ENCODE measurements at regions not wholly inside any gene's neighbourhood (a gene's known extent, or its start where the extent isn't known, plus 50 kb on each side); places are given as distances from the start of the nearest gene placed in this dataset.

GRCh38 chr22:48853627-48854240 is 973.9 kb downstream of the BRD1 start:
- TF ChIP-seq, protein P1, sequence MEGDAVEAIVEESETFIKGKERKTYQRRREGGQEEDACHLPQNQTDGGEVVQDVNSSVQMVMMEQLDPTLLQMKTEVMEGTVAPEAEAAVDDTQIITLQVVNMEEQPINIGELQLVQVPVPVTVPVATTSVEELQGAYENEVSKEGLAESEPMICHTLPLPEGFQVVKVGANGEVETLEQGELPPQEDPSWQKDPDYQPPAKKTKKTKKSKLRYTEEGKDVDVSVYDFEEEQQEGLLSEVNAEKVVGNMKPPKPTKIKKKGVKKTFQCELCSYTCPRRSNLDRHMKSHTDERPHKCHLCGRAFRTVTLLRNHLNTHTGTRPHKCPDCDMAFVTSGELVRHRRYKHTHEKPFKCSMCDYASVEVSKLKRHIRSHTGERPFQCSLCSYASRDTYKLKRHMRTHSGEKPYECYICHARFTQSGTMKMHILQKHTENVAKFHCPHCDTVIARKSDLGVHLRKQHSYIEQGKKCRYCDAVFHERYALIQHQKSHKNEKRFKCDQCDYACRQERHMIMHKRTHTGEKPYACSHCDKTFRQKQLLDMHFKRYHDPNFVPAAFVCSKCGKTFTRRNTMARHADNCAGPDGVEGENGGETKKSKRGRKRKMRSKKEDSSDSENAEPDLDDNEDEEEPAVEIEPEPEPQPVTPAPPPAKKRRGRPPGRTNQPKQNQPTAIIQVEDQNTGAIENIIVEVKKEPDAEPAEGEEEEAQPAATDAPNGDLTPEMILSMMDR (IDR thresholded peaks at IDR 0.05; ENCODE audit: low read length) = no peak
- no peak for TF ChIP-seq EZH2phosphoT487 (IDR thresholded peaks at IDR 0.05; ENCODE audit: low read length)

All from MM.1S (cell line).